ENCODE measurements at regions not wholly inside any gene's neighbourhood (a gene's known extent, or its start where the extent isn't known, plus 50 kb on each side); places are given as distances from the start of the nearest gene placed in this dataset.

DNA sequence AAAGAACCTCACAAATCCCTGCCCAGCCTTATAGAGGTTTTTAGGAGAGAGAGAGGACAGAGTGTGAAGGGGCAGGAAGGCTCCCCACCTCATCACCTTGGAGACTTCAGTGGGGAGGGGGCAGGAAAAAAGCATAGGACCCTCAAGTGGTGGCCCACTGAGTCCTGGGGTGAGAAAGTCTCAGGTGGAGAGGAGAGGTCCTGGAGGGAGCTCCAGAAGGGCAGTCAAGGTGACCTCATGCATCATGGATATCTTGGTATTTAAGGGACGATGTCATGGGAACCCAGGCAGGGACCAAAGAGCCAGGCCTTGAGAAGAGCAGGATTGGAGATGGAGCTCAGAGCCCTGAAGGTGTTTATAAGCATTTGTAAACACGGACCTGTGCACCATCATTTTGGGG lies 204.5 kb downstream of the SLC4A3 start:
- intact Hi-C loops (cut with DNase I; ENCODE audit: low total_unique reads), result no loop called here
- TF ChIP-seq POLR2AphosphoS5 (IDR thresholded peaks at IDR 0.05) (no peak), POLR2A (IDR thresholded peaks at IDR 0.05) (no peak)
- TF ChIP-seq, protein P1, sequence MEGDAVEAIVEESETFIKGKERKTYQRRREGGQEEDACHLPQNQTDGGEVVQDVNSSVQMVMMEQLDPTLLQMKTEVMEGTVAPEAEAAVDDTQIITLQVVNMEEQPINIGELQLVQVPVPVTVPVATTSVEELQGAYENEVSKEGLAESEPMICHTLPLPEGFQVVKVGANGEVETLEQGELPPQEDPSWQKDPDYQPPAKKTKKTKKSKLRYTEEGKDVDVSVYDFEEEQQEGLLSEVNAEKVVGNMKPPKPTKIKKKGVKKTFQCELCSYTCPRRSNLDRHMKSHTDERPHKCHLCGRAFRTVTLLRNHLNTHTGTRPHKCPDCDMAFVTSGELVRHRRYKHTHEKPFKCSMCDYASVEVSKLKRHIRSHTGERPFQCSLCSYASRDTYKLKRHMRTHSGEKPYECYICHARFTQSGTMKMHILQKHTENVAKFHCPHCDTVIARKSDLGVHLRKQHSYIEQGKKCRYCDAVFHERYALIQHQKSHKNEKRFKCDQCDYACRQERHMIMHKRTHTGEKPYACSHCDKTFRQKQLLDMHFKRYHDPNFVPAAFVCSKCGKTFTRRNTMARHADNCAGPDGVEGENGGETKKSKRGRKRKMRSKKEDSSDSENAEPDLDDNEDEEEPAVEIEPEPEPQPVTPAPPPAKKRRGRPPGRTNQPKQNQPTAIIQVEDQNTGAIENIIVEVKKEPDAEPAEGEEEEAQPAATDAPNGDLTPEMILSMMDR (IDR thresholded peaks at IDR 0.05), result no peak
- no peak for DNase-seq (ENCODE audit: low spot score in 2 of 2)

DNA sequence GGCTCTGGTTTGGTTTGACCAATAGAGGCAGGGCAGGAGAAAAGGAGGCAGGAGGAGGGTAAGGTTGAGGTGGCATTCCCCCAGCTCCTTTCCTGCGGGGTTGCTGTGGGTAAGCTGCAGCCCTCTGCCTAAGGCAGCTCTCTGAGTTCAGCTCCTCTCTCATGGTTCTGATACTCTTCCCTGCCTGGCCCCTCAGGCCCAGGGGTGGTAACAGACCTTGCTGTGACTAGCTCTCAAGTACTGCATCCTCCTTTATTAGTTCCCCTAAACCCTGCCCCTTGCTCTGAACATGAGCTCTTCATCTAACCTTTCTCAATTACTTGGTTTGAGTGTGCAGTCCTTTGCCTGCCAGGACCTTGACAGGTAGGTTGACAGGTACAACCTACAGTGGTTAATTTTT lies 205.5 kb downstream of the SLC4A3 start:
- intact Hi-C loops (cut with DNase I; ENCODE audit: low total_unique reads), result no loop called here
- TF ChIP-seq POLR2A (IDR thresholded peaks at IDR 0.05) (no peak), POLR2AphosphoS5 (IDR thresholded peaks at IDR 0.05) (no peak)
- TF ChIP-seq, protein P1 (IDR thresholded peaks at IDR 0.05), result no peak

More for the DNA sequence above, 204.5 kb downstream of the SLC4A3 start:
- Histone ChIP-seq H3K9me3 (no peaks in the 10 kb centered on the region), H3K27ac (no peak overlapping the region), H3K4me3 (no peak overlapping the region), H3K36me3 (no peaks in the 10 kb centered on the region), H3K4me1 (no peaks in the 10 kb centered on the region), H3K27me3 (no peaks in the 10 kb centered on the region)

DNA sequence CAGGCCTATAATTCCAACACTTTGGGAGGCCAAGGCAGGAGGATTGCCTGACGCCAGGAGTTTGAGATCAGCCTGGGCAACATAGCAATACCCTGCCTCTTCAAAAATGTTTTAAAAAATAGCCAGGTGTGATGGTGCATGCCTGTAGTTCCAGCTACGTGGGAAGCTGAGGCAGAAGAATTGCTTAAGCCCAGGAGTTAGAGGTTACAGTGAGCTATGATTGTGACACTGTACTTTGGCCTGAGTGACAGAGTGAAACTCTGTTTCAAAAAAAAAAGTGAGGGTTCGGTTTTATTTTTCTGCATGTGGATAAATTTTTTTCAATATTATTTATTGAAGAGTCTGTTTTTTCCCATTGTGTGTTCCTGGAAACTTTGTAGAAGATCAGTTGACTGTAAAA lies 208.1 kb downstream of the SLC4A3 start:
- H3K4me3 ChIP-seq, result no peak overlapping the region
- intact Hi-C loops (cut with DNase I; ENCODE audit: low total_unique reads), result no loop called here
- no peak for DNase-seq (ENCODE audit: low spot score in 2 of 2)
- no peaks in the 10 kb centered on the region for H3K36me3 ChIP-seq
- H3K4me1 ChIP-seq, result no peaks in the 10 kb centered on the region
- no peak overlapping the region for H3K27ac ChIP-seq
- no peaks in the 10 kb centered on the region for H3K9me3 ChIP-seq
- no peaks in the 10 kb centered on the region for H3K27me3 ChIP-seq
- TF ChIP-seq POLR2A (IDR thresholded peaks at IDR 0.05) (no peak), POLR2AphosphoS5 (IDR thresholded peaks at IDR 0.05) (no peak)
- TF ChIP-seq, protein P1 (IDR thresholded peaks at IDR 0.05), result no peak

More for the DNA sequence above, 205.5 kb downstream of the SLC4A3 start:
- Histone ChIP-seq H3K36me3 (no peaks in the 10 kb centered on the region), H3K27me3 (no peaks in the 10 kb centered on the region), H3K4me1 (no peaks in the 10 kb centered on the region), H3K9me3 (no peaks in the 10 kb centered on the region), H3K27ac (no peak overlapping the region), H3K4me3 (no peak overlapping the region)
- no peak for DNase-seq (ENCODE audit: low spot score in 2 of 2)

DNA sequence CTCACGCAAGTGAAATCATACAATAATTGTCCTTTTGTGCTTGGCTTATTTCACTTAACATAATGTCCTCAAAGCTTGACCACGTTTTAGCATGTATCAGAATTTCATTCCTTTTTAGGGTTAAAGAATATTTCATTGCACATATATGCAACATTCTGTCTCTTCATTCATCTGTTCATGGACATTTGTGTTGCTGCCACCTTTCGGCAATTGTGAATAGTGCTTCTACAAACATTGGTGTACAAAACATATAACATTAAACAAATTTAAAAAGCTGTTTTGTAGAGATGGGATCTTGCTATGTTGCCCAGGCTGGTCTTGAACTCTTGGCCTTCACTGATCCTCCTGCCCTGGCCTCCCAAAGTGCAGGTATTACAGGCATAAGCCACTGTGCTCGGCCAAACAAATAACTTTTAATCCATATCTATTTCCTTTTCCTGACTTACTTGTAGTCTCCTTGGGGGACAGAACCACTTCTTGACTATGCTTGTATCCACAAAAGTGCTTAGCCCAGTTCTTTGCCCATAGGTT lies 209.3 kb downstream of the SLC4A3 start:
- Histone ChIP-seq H3K27me3 (no peaks in the 10 kb centered on the region), H3K27ac (no peak overlapping the region), H3K9me3 (no peaks in the 10 kb centered on the region), H3K36me3 (no peaks in the 10 kb centered on the region), H3K4me1 (no peaks in the 10 kb centered on the region), H3K4me3 (no peak overlapping the region)
- no peak for DNase-seq (ENCODE audit: low spot score in 2 of 2)
- TF ChIP-seq, protein P1 (IDR thresholded peaks at IDR 0.05), result peak in 1 of 3 donors; percentile 23
- TF ChIP-seq POLR2A (IDR thresholded peaks at IDR 0.05) (no peak), POLR2AphosphoS5 (IDR thresholded peaks at IDR 0.05) (no peak)
- intact Hi-C loops (cut with DNase I; ENCODE audit: low total_unique reads), result no loop called here

DNA sequence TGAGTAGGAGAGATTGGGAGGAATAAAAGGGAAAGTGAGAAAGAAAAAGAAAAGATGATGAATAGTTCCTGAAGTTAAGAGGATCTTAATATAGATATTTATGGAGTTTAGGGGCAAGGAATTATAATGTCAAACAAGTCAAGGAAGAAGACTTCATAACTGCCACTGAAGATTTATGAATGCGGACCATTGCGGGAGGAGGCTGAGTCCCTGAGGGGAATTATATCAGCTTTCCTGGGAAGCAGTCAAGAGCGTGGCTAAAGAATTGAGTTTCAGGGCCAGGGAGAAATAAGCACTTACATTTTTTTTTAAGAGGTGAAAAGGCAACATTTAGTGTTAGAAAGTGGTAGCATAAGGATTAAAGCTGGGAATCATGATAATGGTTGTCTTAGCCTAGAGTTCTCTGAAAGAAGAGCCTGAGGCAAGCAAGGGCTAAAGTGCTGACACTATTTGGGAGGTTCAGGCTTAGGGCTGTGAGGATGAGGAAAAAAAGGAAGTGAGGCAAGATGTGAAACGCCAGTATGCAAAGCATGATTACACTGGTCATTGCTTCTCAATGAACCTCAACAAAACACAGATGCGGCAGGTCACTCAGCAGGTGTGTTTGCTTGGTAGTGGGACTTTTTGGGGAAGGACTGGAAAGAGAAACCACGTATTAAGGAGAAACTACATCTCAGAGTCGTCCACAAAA lies 217.1 kb downstream of the SLC4A3 start:
- Histone ChIP-seq H3K9me3 (no peaks in the 10 kb centered on the region), H3K27me3 (no peaks in the 10 kb centered on the region), H3K27ac (no peak overlapping the region), H3K36me3 (no peaks in the 10 kb centered on the region), H3K4me1 (no peaks in the 10 kb centered on the region), H3K4me3 (no peak overlapping the region)
- DNase-seq (ENCODE audit: low spot score in 2 of 2), result no peak
- intact Hi-C loops (cut with DNase I; ENCODE audit: low total_unique reads), result no loop called here
- TF ChIP-seq POLR2A (IDR thresholded peaks at IDR 0.05) (no peak), POLR2AphosphoS5 (IDR thresholded peaks at IDR 0.05) (no peak)
- TF ChIP-seq, protein P1 (IDR thresholded peaks at IDR 0.05), result no peak

Data from breast epithelium (tissue), 4 donors.